SK-N-SH (cell line): ENCODE measurements at regions not wholly inside any gene's neighbourhood (a gene's known extent, or its start where the extent isn't known, plus 50 kb on each side); places are given as distances from the start of the nearest gene placed in this dataset.

Experiments used
- CTCF ChIA-PET: fragments of 300-600, 350-600 bp; formaldehyde crosslinking; extraction: SDS; loops from one replicate; lab custom pipeline; 2021; lab: Yijun Ruan, JAX
- POLR2A ChIA-PET: fragments of 350-600 bp; sonication (Branson Sonifier 250); formaldehyde crosslinking; extraction: SDS; loops from one replicate; lab custom pipeline; 2020; ENCODE audit warnings: antibody characterized with exemption, inconsistent platforms; lab: Yijun Ruan, JAX
- DNase-seq: peaks from one replicate; pipeline ENCODE4 v3.0.0; 2012
- H2AFZ ChIP-seq: fragments of 200-600 bp; sonication (generic); 2 replicates; pipeline ENCODE4 v1.8.1; 2016; ENCODE audit warnings: antibody characterized with exemption, mild to moderate bottlenecking, low read depth
- H3F3A ChIP-seq: fragments of 200-600 bp; sonication (generic); replicated peaks from 2 replicates; pipeline ENCODE3; 2016; ENCODE audit warnings: antibody characterized with exemption, mild to moderate bottlenecking; ENCODE audit not compliant: insufficient read depth
- H3K27ac ChIP-seq, 2 experiments: fragments of 200-500 bp in 1 of 2; fragments of 200-600 bp in 1 of 2; sonication (Bioruptor generic) in 1 of 2; sonication (generic), shearing (Covaris generic) in 1 of 2; 2 replicates each; pipeline versions ENCODE4 v1.5.1 to v1.6.1; 2014 to 2016; ENCODE audit warnings: low read depth in 2 of 2, inconsistent platforms in 1 of 2, low read length in 1 of 2, mild to moderate bottlenecking in 1 of 2, mixed read lengths in 1 of 2
- H3K27me3 ChIP-seq: fragments of 200-600 bp; sonication (generic), shearing (Covaris generic); 2 replicates; pipeline ENCODE4 v1.6.1; 2016; ENCODE audit warnings: mixed run types; ENCODE audit not compliant: insufficient read depth
- H3K36me3 ChIP-seq, 2 experiments: fragments of 200-500 bp in 1 of 2; fragments of 200-600 bp in 1 of 2; sonication (Bioruptor generic) in 1 of 2; sonication (generic) in 1 of 2; replicated peaks in 1 of 2; 2 replicates each; pipeline versions ENCODE3 to v1.5.1; 2014 to 2016; ENCODE audit warnings: low read length in 1 of 2, mild to moderate bottlenecking in 1 of 2; ENCODE audit not compliant: insufficient read depth in 2 of 2, control insufficient read depth in 1 of 2
- H3K4me1 ChIP-seq, 2 experiments: fragments of 200-500 bp in 1 of 2; fragments of 200-600 bp in 1 of 2; sonication (Bioruptor generic) in 1 of 2; sonication (generic), shearing (Covaris generic) in 1 of 2; 2 replicates each; pipeline versions ENCODE4 v1.5.1 to v1.6.1; 2014 to 2016; ENCODE audit warnings: low read depth in 1 of 2, low read length in 1 of 2, mixed run types in 1 of 2; ENCODE audit not compliant: insufficient read depth in 2 of 2, control insufficient read depth in 1 of 2
- H3K4me2 ChIP-seq: fragments of 200-600 bp; sonication (generic), shearing (Covaris generic); 2 replicates; pipeline ENCODE4 v1.6.1; 2017; ENCODE audit warnings: mixed run types
- H3K4me3 ChIP-seq, 2 experiments: fragments of 200-500 bp in 1 of 2; fragments of 200-600 bp in 1 of 2; sonication (Bioruptor generic) in 1 of 2; sonication (generic), shearing (Covaris generic) in 1 of 2; 2 replicates each; pipeline versions ENCODE4 v1.5.1 to v1.8.1; 2014 to 2016; ENCODE audit warnings: low read depth in 2 of 2, inconsistent platforms in 1 of 2, low read length in 1 of 2, mild to moderate bottlenecking in 1 of 2, mixed read lengths in 1 of 2, moderate library complexity in 1 of 2
- H3K79me2 ChIP-seq: fragments of 200-600 bp; sonication (generic); 2 replicates; pipeline ENCODE4 v1.8.1; 2017; ENCODE audit warnings: mild to moderate bottlenecking; ENCODE audit not compliant: insufficient read depth
- H3K9ac ChIP-seq: fragments of 200-600 bp; sonication (generic); 2 replicates; pipeline ENCODE4 v1.6.1; 2017; ENCODE audit warnings: mixed run types
- H3K9me2 ChIP-seq: fragments of 200-600 bp; sonication (generic); 2 replicates; pipeline ENCODE4 v1.6.1; 2017; ENCODE audit warnings: mixed run types
- H3K9me3 ChIP-seq: fragments of 200-600 bp; sonication (generic); 2 replicates; pipeline ENCODE4 v1.6.1; 2017; ENCODE audit warnings: mixed run types, mild to moderate bottlenecking, moderate library complexity
- H4K20me1 ChIP-seq: fragments of 200-600 bp; sonication (generic); 2 replicates; pipeline ENCODE4 v1.6.1; 2017; ENCODE audit warnings: mild to moderate bottlenecking, mixed run types; ENCODE audit not compliant: insufficient read depth
- ELF1 ChIP-seq: IDR thresholded peaks from 2 replicates; pipeline ENCODE4 v1.4.0; 2012
- EZH2phosphoT487 ChIP-seq: fragments of 200-600 bp; sonication (generic); IDR thresholded peaks from 2 replicates; pipeline ENCODE4 v1.6.1; 2017; ENCODE audit warnings: low read depth, mixed run types, mild to moderate bottlenecking, antibody characterized with exemption, moderate library complexity, borderline replicate concordance
- FOXJ3 ChIP-seq: sonication (generic); formaldehyde crosslinking; IDR thresholded peaks from 2 replicates; pipeline ENCODE4 v1.5.1; 2020; ENCODE audit warnings: mild to moderate bottlenecking, missing genetic modification reagents
- MEF2A ChIP-seq: IDR thresholded peaks from 2 replicates; pipeline ENCODE4 v1.4.0; 2012; ENCODE audit warnings: low read depth, borderline replicate concordance
- PBX3 ChIP-seq: IDR thresholded peaks from 2 replicates; pipeline ENCODE4; 2012
- RCOR1 ChIP-seq: fragments of 150-350 bp; IDR thresholded peaks from 2 replicates; pipeline ENCODE4 v1.6.1; 2017; ENCODE audit warnings: antibody characterized with exemption, low read length
- RXRA ChIP-seq: IDR thresholded peaks from 2 replicates; pipeline ENCODE4 v1.4.0; 2012; ENCODE audit warnings: low read depth, mild to moderate bottlenecking, borderline replicate concordance
- SIN3A ChIP-seq: IDR thresholded peaks from 2 replicates; pipeline ENCODE4 v1.6.1; 2012; ENCODE audit warnings: low read depth, mild to moderate bottlenecking, low read length, moderate library complexity, borderline replicate concordance
- YY1 ChIP-seq: IDR thresholded peaks from 2 replicates; pipeline ENCODE4 v1.4.0; 2012; ENCODE audit warnings: low read depth, mild to moderate bottlenecking
- WGBS: methylation state at CpG from one replicate; pipeline ENCODE4 v1.1.6; 2017; ENCODE audit warnings: low lambda C conversion rate; 5-methylcytosine and 5-hydroxymethylcytosine counted together
- TF ChIP-seq, protein P1 (sequence below): IDR thresholded peaks from 2 replicates; pipeline ENCODE4 v1.4.0; 2012; ENCODE audit warnings: low read depth, borderline replicate concordance
- TF ChIP-seq, protein P2 (sequence below): fragments of 150-350 bp; IDR thresholded peaks from 2 replicates; pipeline ENCODE4 v1.6.1; 2016; ENCODE audit warnings: mild to moderate bottlenecking, low read depth, low read length
- TF ChIP-seq, protein P3 (sequence below): fragments of 200-600 bp; sonication (generic); IDR thresholded peaks from 2 replicates; pipeline ENCODE4 v1.6.1; 2017; ENCODE audit warnings: antibody characterized with exemption, mild to moderate bottlenecking, moderate library complexity

- Histone ChIP-seq H3K27ac (no peak overlapping the region), H3K36me3 (no peaks in the 10 kb centered on the region), H3K9me2 (no peaks in the 10 kb centered on the region), H2AFZ (no peak overlapping the region), H3K9me3 (no peaks in the 10 kb centered on the region), H3K27me3 (no peaks in the 10 kb centered on the region), H3K4me2 (no peak overlapping the region), H3F3A (no peaks in the 10 kb centered on the region), H3K9ac (no peak overlapping the region), H3K4me3 (no peak overlapping the region), H3K4me1 (no peaks in the 10 kb centered on the region), H4K20me1 (no peaks in the 10 kb centered on the region), H3K79me2 (no peaks in the 10 kb centered on the region)
- DNase-seq, result no peak
- 2% methylated on average over 6 of the region's 6 CpGs for WGBS
- ChIA-PET CTCF (no interaction called here), POLR2A (no interaction called here)
- TF ChIP-seq, protein P1, sequence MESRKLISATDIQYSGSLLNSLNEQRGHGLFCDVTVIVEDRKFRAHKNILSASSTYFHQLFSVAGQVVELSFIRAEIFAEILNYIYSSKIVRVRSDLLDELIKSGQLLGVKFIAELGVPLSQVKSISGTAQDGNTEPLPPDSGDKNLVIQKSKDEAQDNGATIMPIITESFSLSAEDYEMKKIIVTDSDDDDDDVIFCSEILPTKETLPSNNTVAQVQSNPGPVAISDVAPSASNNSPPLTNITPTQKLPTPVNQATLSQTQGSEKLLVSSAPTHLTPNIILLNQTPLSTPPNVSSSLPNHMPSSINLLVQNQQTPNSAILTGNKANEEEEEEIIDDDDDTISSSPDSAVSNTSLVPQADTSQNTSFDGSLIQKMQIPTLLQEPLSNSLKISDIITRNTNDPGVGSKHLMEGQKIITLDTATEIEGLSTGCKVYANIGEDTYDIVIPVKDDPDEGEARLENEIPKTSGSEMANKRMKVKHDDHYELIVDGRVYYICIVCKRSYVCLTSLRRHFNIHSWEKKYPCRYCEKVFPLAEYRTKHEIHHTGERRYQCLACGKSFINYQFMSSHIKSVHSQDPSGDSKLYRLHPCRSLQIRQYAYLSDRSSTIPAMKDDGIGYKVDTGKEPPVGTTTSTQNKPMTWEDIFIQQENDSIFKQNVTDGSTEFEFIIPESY, result no peak
- no peak for TF ChIP-seq SIN3A
These were observed 465.0 kb downstream of the FAM181B start for GRCh38 chr11:82268627-82269026.

DNA sequence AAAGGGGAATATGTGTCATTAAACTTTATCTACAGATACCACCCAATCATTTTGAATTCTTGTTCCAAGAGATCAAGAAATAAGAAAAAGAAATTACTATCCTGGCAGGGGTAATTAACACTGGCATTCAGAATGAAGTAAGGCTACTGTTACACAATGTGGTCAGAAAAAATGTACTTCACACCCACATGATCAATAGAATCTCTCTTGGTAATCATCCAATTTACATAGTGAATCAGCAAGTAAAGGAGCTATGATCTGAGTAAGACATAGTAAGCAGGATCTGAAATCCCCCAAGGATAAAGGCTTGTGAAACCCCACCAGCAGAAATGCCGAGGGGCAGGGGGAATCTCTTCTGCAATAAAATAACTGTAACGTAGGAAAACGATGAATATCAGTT, 466.5 kb downstream of the FAM181B start:
- H3K27me3 ChIP-seq, result no peaks in the 10 kb centered on the region

More for the DNA sequence above, 466.5 kb downstream of the FAM181B start:
- H3K9me3 ChIP-seq, result no peaks in the 10 kb centered on the region
- H3K9ac ChIP-seq, result no peak overlapping the region
- POLR2A ChIA-PET, result no interaction called here
- no peak overlapping the region for H3K4me2 ChIP-seq
- no peaks in the 10 kb centered on the region for H3F3A ChIP-seq
- no peaks in the 10 kb centered on the region for H3K9me2 ChIP-seq
- H3K4me3 ChIP-seq, result no peak overlapping the region
- TF ChIP-seq, protein P2, sequence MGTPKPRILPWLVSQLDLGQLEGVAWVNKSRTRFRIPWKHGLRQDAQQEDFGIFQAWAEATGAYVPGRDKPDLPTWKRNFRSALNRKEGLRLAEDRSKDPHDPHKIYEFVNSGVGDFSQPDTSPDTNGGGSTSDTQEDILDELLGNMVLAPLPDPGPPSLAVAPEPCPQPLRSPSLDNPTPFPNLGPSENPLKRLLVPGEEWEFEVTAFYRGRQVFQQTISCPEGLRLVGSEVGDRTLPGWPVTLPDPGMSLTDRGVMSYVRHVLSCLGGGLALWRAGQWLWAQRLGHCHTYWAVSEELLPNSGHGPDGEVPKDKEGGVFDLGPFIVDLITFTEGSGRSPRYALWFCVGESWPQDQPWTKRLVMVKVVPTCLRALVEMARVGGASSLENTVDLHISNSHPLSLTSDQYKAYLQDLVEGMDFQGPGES, result no peak
- TF ChIP-seq, protein P3, sequence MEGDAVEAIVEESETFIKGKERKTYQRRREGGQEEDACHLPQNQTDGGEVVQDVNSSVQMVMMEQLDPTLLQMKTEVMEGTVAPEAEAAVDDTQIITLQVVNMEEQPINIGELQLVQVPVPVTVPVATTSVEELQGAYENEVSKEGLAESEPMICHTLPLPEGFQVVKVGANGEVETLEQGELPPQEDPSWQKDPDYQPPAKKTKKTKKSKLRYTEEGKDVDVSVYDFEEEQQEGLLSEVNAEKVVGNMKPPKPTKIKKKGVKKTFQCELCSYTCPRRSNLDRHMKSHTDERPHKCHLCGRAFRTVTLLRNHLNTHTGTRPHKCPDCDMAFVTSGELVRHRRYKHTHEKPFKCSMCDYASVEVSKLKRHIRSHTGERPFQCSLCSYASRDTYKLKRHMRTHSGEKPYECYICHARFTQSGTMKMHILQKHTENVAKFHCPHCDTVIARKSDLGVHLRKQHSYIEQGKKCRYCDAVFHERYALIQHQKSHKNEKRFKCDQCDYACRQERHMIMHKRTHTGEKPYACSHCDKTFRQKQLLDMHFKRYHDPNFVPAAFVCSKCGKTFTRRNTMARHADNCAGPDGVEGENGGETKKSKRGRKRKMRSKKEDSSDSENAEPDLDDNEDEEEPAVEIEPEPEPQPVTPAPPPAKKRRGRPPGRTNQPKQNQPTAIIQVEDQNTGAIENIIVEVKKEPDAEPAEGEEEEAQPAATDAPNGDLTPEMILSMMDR, result no peak
- TF ChIP-seq ELF1 (no peak), MEF2A (no peak), PBX3 (no peak), RCOR1 (no peak), FOXJ3 (CRISPR knock-in tag) (no peak), RXRA (no peak), EZH2phosphoT487 (no peak), YY1 (no peak)
- TF ChIP-seq, protein P1, result no peak
- WGBS, result 7% methylated on average over 3 of the region's 3 CpGs
- H4K20me1 ChIP-seq, result no peaks in the 10 kb centered on the region
- no peak overlapping the region for H3K27ac ChIP-seq
- H3K36me3 ChIP-seq, result no peaks in the 10 kb centered on the region
- no peaks in the 10 kb centered on the region for H3K79me2 ChIP-seq
- DNase-seq, result no peak
- no peak overlapping the region for H2AFZ ChIP-seq
- no peaks in the 10 kb centered on the region for H3K4me1 ChIP-seq
- CTCF ChIA-PET, result no interaction called here
